ENCODE measurements at regions not wholly inside any gene's neighbourhood (a gene's known extent, or its start where the extent isn't known, plus 50 kb on each side); places are given as distances from the start of the nearest gene placed in this dataset.

DNA sequence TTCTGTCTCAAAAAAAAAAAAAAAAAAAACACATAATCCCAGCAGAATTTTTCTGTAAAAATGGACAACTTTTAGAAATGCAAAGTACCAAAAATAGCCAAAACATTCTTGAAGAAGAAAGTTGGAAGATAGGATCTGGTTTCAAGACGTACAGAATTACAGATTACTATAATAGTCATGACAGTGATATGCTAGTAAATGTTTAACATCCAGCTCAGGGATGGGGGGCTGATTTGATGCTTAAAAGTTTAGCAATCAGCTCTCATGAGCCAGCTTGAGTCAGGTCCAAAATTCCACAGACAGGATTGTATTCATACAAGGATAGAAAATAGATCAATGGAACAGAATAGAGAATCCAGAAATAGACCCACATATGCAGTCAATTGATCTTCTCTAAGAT, 100.5 kb downstream of the CYB561 start (continued):
- TF ChIP-seq, protein P1, sequence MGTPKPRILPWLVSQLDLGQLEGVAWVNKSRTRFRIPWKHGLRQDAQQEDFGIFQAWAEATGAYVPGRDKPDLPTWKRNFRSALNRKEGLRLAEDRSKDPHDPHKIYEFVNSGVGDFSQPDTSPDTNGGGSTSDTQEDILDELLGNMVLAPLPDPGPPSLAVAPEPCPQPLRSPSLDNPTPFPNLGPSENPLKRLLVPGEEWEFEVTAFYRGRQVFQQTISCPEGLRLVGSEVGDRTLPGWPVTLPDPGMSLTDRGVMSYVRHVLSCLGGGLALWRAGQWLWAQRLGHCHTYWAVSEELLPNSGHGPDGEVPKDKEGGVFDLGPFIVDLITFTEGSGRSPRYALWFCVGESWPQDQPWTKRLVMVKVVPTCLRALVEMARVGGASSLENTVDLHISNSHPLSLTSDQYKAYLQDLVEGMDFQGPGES (IDR thresholded peaks at IDR 0.05; ENCODE audit: low read depth, low read length) = no peak
- TF ChIP-seq GATA2 (CRISPR knock-in tag; IDR thresholded peaks at IDR 0.05) = no peak
- TF ChIP-seq YY1 (IDR thresholded peaks at IDR 0.05; ENCODE audit: low read depth) = no peak
- TF ChIP-seq, protein P2, sequence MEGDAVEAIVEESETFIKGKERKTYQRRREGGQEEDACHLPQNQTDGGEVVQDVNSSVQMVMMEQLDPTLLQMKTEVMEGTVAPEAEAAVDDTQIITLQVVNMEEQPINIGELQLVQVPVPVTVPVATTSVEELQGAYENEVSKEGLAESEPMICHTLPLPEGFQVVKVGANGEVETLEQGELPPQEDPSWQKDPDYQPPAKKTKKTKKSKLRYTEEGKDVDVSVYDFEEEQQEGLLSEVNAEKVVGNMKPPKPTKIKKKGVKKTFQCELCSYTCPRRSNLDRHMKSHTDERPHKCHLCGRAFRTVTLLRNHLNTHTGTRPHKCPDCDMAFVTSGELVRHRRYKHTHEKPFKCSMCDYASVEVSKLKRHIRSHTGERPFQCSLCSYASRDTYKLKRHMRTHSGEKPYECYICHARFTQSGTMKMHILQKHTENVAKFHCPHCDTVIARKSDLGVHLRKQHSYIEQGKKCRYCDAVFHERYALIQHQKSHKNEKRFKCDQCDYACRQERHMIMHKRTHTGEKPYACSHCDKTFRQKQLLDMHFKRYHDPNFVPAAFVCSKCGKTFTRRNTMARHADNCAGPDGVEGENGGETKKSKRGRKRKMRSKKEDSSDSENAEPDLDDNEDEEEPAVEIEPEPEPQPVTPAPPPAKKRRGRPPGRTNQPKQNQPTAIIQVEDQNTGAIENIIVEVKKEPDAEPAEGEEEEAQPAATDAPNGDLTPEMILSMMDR (IDR thresholded peaks at IDR 0.05) = no peak
- TF ChIP-seq RCOR1 (IDR thresholded peaks at IDR 0.05; ENCODE audit: low read length) = no peak
- TF ChIP-seq EZH2phosphoT487 (IDR thresholded peaks at IDR 0.05; ENCODE audit: borderline replicate concordance, low read depth) = no peak
- TF ChIP-seq FOXJ3 (CRISPR knock-in tag; IDR thresholded peaks at IDR 0.05) = no peak
- TF ChIP-seq NRF1 (IDR thresholded peaks at IDR 0.05; ENCODE audit: low read depth, low read length) = no peak

DNA sequence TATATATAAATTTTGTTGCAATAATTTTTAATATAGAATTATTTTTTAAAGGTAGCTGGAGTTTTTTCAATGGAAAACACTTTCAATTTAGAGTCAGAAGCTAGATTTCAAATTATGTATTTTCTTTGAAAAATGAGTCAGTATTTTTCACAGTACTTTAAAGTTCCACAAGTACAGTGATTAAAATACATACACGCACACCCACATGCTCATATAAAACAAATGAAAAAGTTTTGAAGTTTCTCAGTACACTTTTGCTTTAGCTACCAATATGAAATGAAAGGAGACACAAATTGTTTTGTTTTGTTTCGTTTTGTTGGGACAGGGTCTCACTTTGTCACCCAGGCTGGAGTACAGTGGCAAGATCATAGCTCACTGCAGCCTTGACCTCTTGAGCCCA, 98.6 kb downstream of the CYB561 start:
- Histone ChIP-seq H3K4me2 (no peak overlapping the region), H3K27me3 (ENCODE audit: insufficient read depth) (no peaks in the 10 kb centered on the region), H3K79me2 (ENCODE audit: insufficient read depth) (peaks cover 14% of the 10 kb centered on the region), H3K27ac (ENCODE audit: low read depth in 2 of 2, low read length in 1 of 2) (peak overlapping the region in 1 of 2 experiments; percentile 74; a peak in 1 of 4 replicates), H2AFZ (ENCODE audit: low read depth) (no peak overlapping the region), H3K9me2 (no peaks in the 10 kb centered on the region), H3K4me1 (ENCODE audit: control insufficient read depth in 1 of 2, insufficient read depth in 2 of 2, low read depth in 1 of 2, low read length in 1 of 2) (peaks cover 0 to 19% of the 10 kb centered on the region in 2 experiments; a peak in 3 of 4 replicates), H3K4me3 (ENCODE audit: low read depth in 2 of 2, low read length in 1 of 2) (no peak overlapping the region), H3F3A (replicated peaks; ENCODE audit: insufficient read depth) (peaks cover 36% of the 10 kb centered on the region), H3K9me3 (no peaks in the 10 kb centered on the region), H4K20me1 (ENCODE audit: insufficient read depth) (no peaks in the 10 kb centered on the region), H3K9ac (no peak overlapping the region), H3K36me3 (replicated peaks in 1 of 2; ENCODE audit: control insufficient read depth in 1 of 2, insufficient read depth in 2 of 2, low read length in 1 of 2) (peaks cover 54 to 58% of the 10 kb centered on the region in 2 experiments)
- CTCF ChIA-PET = interaction anchor here (0.7 to 2.1 kb wide), 6 partner anchors 8 to 662 kb away, joined by 3 to 7 read pairs (median 3); no protein-coding TSS in a partner anchor
- POLR2A ChIA-PET = no interaction called here
- no peak for TF ChIP-seq FOXJ3 (CRISPR knock-in tag; IDR thresholded peaks at IDR 0.05)
- no peak for TF ChIP-seq MEF2A (IDR thresholded peaks at IDR 0.05; ENCODE audit: borderline replicate concordance, low read depth)
- no peak for TF ChIP-seq RAD21 (IDR thresholded peaks at IDR 0.05; ENCODE audit: low read length)
- TF ChIP-seq, protein P1 (IDR thresholded peaks at IDR 0.05; ENCODE audit: low read depth, low read length) = no peak
- no peak for TF ChIP-seq FOXM1 (IDR thresholded peaks at IDR 0.05; ENCODE audit: low read depth)
- TF ChIP-seq, protein P3, sequence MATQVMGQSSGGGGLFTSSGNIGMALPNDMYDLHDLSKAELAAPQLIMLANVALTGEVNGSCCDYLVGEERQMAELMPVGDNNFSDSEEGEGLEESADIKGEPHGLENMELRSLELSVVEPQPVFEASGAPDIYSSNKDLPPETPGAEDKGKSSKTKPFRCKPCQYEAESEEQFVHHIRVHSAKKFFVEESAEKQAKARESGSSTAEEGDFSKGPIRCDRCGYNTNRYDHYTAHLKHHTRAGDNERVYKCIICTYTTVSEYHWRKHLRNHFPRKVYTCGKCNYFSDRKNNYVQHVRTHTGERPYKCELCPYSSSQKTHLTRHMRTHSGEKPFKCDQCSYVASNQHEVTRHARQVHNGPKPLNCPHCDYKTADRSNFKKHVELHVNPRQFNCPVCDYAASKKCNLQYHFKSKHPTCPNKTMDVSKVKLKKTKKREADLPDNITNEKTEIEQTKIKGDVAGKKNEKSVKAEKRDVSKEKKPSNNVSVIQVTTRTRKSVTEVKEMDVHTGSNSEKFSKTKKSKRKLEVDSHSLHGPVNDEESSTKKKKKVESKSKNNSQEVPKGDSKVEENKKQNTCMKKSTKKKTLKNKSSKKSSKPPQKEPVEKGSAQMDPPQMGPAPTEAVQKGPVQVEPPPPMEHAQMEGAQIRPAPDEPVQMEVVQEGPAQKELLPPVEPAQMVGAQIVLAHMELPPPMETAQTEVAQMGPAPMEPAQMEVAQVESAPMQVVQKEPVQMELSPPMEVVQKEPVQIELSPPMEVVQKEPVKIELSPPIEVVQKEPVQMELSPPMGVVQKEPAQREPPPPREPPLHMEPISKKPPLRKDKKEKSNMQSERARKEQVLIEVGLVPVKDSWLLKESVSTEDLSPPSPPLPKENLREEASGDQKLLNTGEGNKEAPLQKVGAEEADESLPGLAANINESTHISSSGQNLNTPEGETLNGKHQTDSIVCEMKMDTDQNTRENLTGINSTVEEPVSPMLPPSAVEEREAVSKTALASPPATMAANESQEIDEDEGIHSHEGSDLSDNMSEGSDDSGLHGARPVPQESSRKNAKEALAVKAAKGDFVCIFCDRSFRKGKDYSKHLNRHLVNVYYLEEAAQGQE (IDR thresholded peaks at IDR 0.05; ENCODE audit: low read depth, low read length) = no peak
- TF ChIP-seq EP300 (IDR thresholded peaks at IDR 0.05; ENCODE audit: borderline replicate concordance in 1 of 2, low read depth in 1 of 2, low read length in 1 of 2) = no peak
- TF ChIP-seq TEAD4 (IDR thresholded peaks at IDR 0.05; ENCODE audit: borderline replicate concordance, insufficient read depth) = no peak
- no peak for TF ChIP-seq EZH2phosphoT487 (IDR thresholded peaks at IDR 0.05; ENCODE audit: borderline replicate concordance, low read depth)
- TF ChIP-seq ELF1 (IDR thresholded peaks at IDR 0.05) = no peak
- no peak for TF ChIP-seq TAF1 (IDR thresholded peaks at IDR 0.05; ENCODE audit: borderline replicate concordance, low read depth, low read length)
- TF ChIP-seq, protein P4, sequence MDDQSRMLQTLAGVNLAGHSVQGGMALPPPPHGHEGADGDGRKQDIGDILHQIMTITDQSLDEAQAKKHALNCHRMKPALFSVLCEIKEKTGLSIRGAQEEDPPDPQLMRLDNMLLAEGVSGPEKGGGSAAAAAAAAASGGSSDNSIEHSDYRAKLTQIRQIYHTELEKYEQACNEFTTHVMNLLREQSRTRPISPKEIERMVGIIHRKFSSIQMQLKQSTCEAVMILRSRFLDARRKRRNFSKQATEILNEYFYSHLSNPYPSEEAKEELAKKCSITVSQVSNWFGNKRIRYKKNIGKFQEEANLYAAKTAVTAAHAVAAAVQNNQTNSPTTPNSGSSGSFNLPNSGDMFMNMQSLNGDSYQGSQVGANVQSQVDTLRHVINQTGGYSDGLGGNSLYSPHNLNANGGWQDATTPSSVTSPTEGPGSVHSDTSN (IDR thresholded peaks at IDR 0.05) = no peak
- TF ChIP-seq, protein P5, sequence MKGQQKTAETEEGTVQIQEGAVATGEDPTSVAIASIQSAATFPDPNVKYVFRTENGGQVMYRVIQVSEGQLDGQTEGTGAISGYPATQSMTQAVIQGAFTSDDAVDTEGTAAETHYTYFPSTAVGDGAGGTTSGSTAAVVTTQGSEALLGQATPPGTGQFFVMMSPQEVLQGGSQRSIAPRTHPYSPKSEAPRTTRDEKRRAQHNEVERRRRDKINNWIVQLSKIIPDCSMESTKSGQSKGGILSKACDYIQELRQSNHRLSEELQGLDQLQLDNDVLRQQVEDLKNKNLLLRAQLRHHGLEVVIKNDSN (IDR thresholded peaks at IDR 0.05; ENCODE audit: borderline replicate concordance, low read depth) = no peak
- 94% methylated on average over 2 of the region's 2 CpGs for WGBS (ENCODE audit: low lambda C conversion rate)
- DNase-seq = no peak
